GM23248 (cell line): ENCODE measurements at regions not wholly inside any gene's neighbourhood (a gene's known extent, or its start where the extent isn't known, plus 50 kb on each side); places are given as distances from the start of the nearest gene placed in this dataset.

Experiments
- DNase-seq: peaks from one replicate; pipeline ENCODE4 v3.0.0-alpha.2; 2015
- H2AFZ ChIP-seq: fragments of 200-600 bp; sonication (generic); 2 replicates; pipeline ENCODE4 v1.6.1; 2016; ENCODE audit warnings: antibody characterized with exemption
- H3F3A ChIP-seq: fragments of 200-600 bp; sonication (generic); 2 replicates; pipeline ENCODE4 v1.6.1; 2016; ENCODE audit warnings: mild to moderate bottlenecking, antibody characterized with exemption, mixed run types; ENCODE audit not compliant: insufficient read depth
- H3K27ac ChIP-seq: fragments of 200-600 bp; sonication (generic); 2 replicates; pipeline ENCODE4 v1.5.1; 2016; ENCODE audit warnings: mild to moderate bottlenecking
- H3K27me3 ChIP-seq: fragments of 200-600 bp; sonication (generic); replicated peaks from 2 replicates; pipeline ENCODE4 v1.6.1; 2016; ENCODE audit warnings: mild to moderate bottlenecking; ENCODE audit not compliant: insufficient read depth
- H3K36me3 ChIP-seq: fragments of 200-600 bp; sonication (generic); 2 replicates; pipeline ENCODE4 v1.6.1; 2016; ENCODE audit warnings: low read depth, mild to moderate bottlenecking
- H3K4me1 ChIP-seq: fragments of 200-600 bp; sonication (generic); 2 replicates; pipeline ENCODE4 v1.6.1; 2016; ENCODE audit warnings: mild to moderate bottlenecking; ENCODE audit not compliant: insufficient read depth
- H3K4me2 ChIP-seq: fragments of 200-600 bp; sonication (generic); one replicate; pipeline ENCODE4 v1.6.1; 2016; ENCODE audit warnings: mild to moderate bottlenecking; ENCODE audit not compliant: unreplicated experiment
- H3K4me3 ChIP-seq: fragments of 200-600 bp; sonication (generic); 2 replicates; pipeline ENCODE4 v1.5.1; 2016; ENCODE audit warnings: mild to moderate bottlenecking
- H3K79me2 ChIP-seq: fragments of 200-600 bp; sonication (generic); 2 replicates; pipeline ENCODE4 v1.6.1; 2016; ENCODE audit warnings: mild to moderate bottlenecking; ENCODE audit not compliant: insufficient read depth
- H3K9ac ChIP-seq: fragments of 200-600 bp; sonication (generic); 2 replicates; pipeline ENCODE4 v1.6.1; 2016; ENCODE audit warnings: mild to moderate bottlenecking
- H3K9me2 ChIP-seq: fragments of 200-600 bp; sonication (generic); 2 replicates; pipeline ENCODE4 v1.6.1; 2016; ENCODE audit warnings: mixed run types, mild to moderate bottlenecking, moderate library complexity; ENCODE audit not compliant: insufficient read depth
- H3K9me3 ChIP-seq: fragments of 200-600 bp; sonication (generic); one replicate; pipeline ENCODE4 v1.6.1; 2017; ENCODE audit warnings: low read depth
- H4K20me1 ChIP-seq: fragments of 200-600 bp; sonication (generic); 2 replicates; pipeline ENCODE4 v1.6.0; 2016; ENCODE audit not compliant: insufficient read depth
- EZH2 ChIP-seq: fragments of 200-600 bp; sonication (generic); IDR thresholded peaks from 2 replicates; pipeline ENCODE4 v1.6.1; 2018; ENCODE audit warnings: antibody characterized with exemption, mild to moderate bottlenecking; ENCODE audit not compliant: insufficient read depth, poor library complexity, severe bottlenecking
- EZH2phosphoT487 ChIP-seq: fragments of 200-600 bp; sonication (generic); IDR thresholded peaks from 2 replicates; pipeline ENCODE4 v1.6.1; 2018; ENCODE audit warnings: antibody characterized with exemption, moderate library complexity, mild to moderate bottlenecking, low read depth; ENCODE audit not compliant: insufficient read depth
- WGBS, 2 experiments: methylation state at CpG; one replicate each; pipeline ENCODE4 v1.1.6; 2015 to 2017; ENCODE audit warnings: low lambda C conversion rate in 2 of 2, low coverage in 1 of 2; ENCODE audit errors: missing lambda C conversion rate in 2 of 2; 5-methylcytosine and 5-hydroxymethylcytosine counted together
- in situ Hi-C: fragments of 300-500 bp; cut with MboI; formaldehyde crosslinking; loops from 2 replicates; pipeline ENCODE4 v1.15.0; 2020

DNA sequence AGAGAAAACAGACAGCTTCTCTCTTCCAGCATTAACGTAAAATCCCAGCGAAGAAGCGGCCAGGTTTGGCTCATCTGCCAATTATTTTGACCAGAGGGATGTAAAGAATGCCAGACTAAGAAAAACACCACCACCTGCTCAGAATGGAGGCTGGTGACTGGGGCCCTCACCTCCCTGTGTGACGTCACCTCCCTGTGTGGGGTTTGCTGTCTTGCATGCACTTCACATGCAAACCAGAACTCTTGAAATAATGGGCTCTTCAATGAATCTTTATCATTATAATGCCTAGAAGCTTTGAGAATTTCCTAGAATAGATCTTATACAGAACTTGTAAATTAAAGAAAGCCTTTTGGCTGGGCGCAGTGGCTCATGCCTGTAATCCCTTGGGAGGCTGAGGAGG is 101.8 kb upstream of the WAC start:
- Histone ChIP-seq H3F3A (no peaks in the 10 kb centered on the region), H3K4me2 (no peak overlapping the region), H3K79me2 (no peaks in the 10 kb centered on the region), H3K9ac (no peak overlapping the region), H3K9me3 (no peaks in the 10 kb centered on the region), H3K27ac (no peak overlapping the region), H2AFZ (no peak overlapping the region), H3K4me1 (no peaks in the 10 kb centered on the region), H3K9me2 (no peaks in the 10 kb centered on the region), H3K4me3 (no peak overlapping the region), H3K27me3 (no peaks in the 10 kb centered on the region), H3K36me3 (no peaks in the 10 kb centered on the region), H4K20me1 (no peaks in the 10 kb centered on the region)
- WGBS, 2 experiments, result 48 to 60% methylated on average over 5 of the region's 5 CpGs
- no peak for TF ChIP-seq EZH2
- no peak for TF ChIP-seq EZH2phosphoT487
- in situ Hi-C loops, result no loop called here
- no peak for DNase-seq

DNA sequence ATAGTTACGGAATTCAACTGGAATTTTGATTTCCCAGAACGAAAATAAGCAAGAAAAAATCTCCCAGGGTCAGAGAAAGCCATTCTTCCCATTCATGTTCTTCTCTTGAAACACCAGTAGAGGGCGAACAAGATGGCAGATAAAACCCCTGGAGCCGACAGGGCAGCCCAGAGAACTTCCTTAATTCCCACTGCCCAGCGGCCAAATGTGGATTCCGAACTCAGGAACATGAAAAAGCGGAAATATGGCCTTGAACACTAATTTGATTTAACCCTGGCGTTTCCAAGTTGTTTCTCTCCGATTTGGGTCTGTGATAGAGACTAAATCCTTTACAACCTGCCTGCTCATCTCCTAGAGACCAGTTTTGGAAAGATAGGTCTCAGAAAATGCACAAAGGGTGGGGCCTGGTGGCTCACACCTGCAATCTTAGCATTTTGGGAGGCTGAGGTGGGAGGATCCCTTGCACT is 100.7 kb upstream of the WAC start:
- peak; percentile 83 for DNase-seq
- Histone ChIP-seq H3F3A (no peaks in the 10 kb centered on the region), H3K27me3 (0 out of 2 replicates have a peak, but pooled peaks cover 7% of the 10 kb centered on the region), H3K4me3 (no peak overlapping the region), H3K4me1 (no peaks in the 10 kb centered on the region), H4K20me1 (no peaks in the 10 kb centered on the region), H3K9me3 (no peaks in the 10 kb centered on the region), H3K4me2 (no peak overlapping the region), H3K9ac (no peak overlapping the region), H3K36me3 (no peaks in the 10 kb centered on the region), H3K79me2 (no peaks in the 10 kb centered on the region), H2AFZ (peak overlapping the region; percentile 81), H3K9me2 (no peaks in the 10 kb centered on the region), H3K27ac (no peak overlapping the region)
- WGBS, 2 experiments, result 1 to 3% methylated on average over 9 of the region's 9 CpGs
- in situ Hi-C loops, result no loop called here
- no peak for TF ChIP-seq EZH2phosphoT487
- TF ChIP-seq EZH2, result no peak

DNA sequence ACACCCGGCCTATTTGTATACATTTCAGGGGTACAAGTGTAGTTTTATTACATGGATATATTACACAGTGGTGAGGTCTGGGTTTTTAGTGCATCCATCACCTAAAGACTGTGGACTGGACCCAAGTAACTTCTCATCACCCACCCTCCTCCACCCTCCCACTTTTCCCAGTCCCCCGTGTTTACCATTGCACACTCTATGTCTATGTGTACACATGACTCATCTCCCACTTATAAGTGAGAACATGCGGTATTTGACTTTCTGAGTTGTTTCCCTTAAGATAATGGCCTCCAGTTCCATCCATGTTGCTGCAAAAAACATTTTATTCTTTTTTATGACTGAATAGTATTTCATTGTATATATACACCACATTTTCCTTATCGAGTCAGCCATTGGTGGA is 98.9 kb upstream of the WAC start:
- DNase-seq, result no peak
- Histone ChIP-seq H3K27ac (no peak overlapping the region), H3K79me2 (no peaks in the 10 kb centered on the region), H3K9me3 (no peaks in the 10 kb centered on the region), H3K4me1 (no peaks in the 10 kb centered on the region), H3K4me3 (no peak overlapping the region), H3K9me2 (no peaks in the 10 kb centered on the region), H4K20me1 (no peaks in the 10 kb centered on the region), H2AFZ (no peak overlapping the region), H3F3A (no peaks in the 10 kb centered on the region), H3K36me3 (no peaks in the 10 kb centered on the region), H3K27me3 (peaks cover 19% of the 10 kb centered on the region; the same call in 1 of the 2 replicates), H3K4me2 (no peak overlapping the region), H3K9ac (no peak overlapping the region)
- TF ChIP-seq EZH2 (no peak), EZH2phosphoT487 (no peak)
- WGBS, 2 experiments, result 50 to 55% methylated on average over 4 of the region's 4 CpGs
- in situ Hi-C loops, result no loop called here

DNA sequence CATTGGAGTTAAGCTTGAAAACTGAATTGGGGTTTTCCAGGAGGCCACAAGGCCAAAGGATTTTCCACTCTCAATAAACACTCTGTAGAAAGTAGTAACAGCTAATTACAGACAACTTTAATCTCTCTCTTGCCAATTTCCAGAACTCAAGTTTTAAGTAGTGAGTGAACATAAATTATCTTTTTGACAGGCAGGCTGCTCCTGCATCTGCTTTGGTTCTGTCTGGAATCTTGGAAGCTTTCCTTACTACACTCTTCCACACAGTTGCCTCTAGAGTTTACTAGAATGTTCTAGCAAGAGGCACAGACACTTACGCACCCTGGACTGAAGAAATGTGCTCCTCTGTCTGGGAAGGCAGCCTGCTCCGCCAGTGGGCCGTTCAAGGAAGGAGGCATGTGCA is 90.5 kb upstream of the WAC start:
- Histone ChIP-seq H2AFZ (no peak overlapping the region), H3K4me2 (no peak overlapping the region), H3F3A (no peaks in the 10 kb centered on the region), H3K9ac (no peak overlapping the region), H3K27ac (no peak overlapping the region), H4K20me1 (no peaks in the 10 kb centered on the region), H3K9me3 (no peaks in the 10 kb centered on the region), H3K4me1 (no peaks in the 10 kb centered on the region), H3K9me2 (no peaks in the 10 kb centered on the region), H3K27me3 (peaks cover 11% of the 10 kb centered on the region; the same call in 1 of the 2 replicates), H3K79me2 (no peaks in the 10 kb centered on the region), H3K4me3 (no peak overlapping the region), H3K36me3 (no peaks in the 10 kb centered on the region)
- TF ChIP-seq EZH2, result no peak
- no peak for TF ChIP-seq EZH2phosphoT487
- WGBS, 2 experiments, result 17 to 19% methylated on average over 3 of the region's 3 CpGs
- in situ Hi-C loops, result no loop called here
- DNase-seq, result no peak

DNA sequence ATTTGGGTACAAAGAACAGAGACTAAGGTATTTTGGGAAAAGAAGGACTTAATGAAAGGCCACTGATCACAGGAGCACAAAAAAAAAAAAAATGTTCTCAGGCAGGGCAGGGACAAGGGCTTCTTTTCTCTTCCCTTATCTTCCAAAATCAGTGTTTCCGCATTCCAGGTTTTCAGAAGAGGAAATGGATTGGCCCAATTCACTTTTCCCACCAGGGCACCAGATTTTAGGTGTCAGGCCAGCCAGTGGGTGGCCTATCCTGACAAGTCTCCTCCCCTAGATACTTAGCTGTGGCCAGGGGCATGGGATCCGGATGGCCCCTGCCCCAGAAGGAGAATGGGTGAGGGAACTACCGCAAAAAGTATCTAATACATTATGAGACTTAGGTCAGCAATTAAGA is 88.9 kb upstream of the WAC start:
- WGBS, 2 experiments, result 71 to 76% methylated on average over 3 of the region's 3 CpGs
- DNase-seq, result no peak
- no peaks in the 10 kb centered on the region for H3K9me3 ChIP-seq
- no peaks in the 10 kb centered on the region for H3K79me2 ChIP-seq
- no peaks in the 10 kb centered on the region for H3K27me3 ChIP-seq
- H3F3A ChIP-seq, result no peaks in the 10 kb centered on the region
- H3K9me2 ChIP-seq, result no peaks in the 10 kb centered on the region
- no peak overlapping the region for H3K9ac ChIP-seq
- H3K4me2 ChIP-seq, result no peak overlapping the region
- H3K4me3 ChIP-seq, result no peak overlapping the region
- no peaks in the 10 kb centered on the region for H4K20me1 ChIP-seq
- in situ Hi-C loops, result no loop called here
- TF ChIP-seq EZH2, result no peak
- no peak for TF ChIP-seq EZH2phosphoT487
- no peak overlapping the region for H2AFZ ChIP-seq
- H3K4me1 ChIP-seq, result no peaks in the 10 kb centered on the region
- no peaks in the 10 kb centered on the region for H3K36me3 ChIP-seq
- H3K27ac ChIP-seq, result no peak overlapping the region
